GM12878 (cell line): ENCODE measurements at regions not wholly inside any gene's neighbourhood (a gene's known extent, or its start where the extent isn't known, plus 50 kb on each side); places are given as distances from the start of the nearest gene placed in this dataset.

Experiments used
- BHLHE40 ChIP-seq, 2 experiments: fragments of 450-650 bp in 1 of 2; IDR thresholded peaks; 2 replicates each; pipeline ENCODE4 v1.6.1; 2011 to 2017; ENCODE audit warnings: low read depth in 2 of 2, borderline replicate concordance in 1 of 2, improper control_type of control experiment in 1 of 2, low read length in 1 of 2, mild to moderate bottlenecking in 1 of 2
- BMI1 ChIP-seq: fragments of 450-650 bp; IDR thresholded peaks from 2 replicates; pipeline ENCODE4 v1.6.1; 2016; ENCODE audit warnings: mild to moderate bottlenecking, moderate library complexity, borderline replicate concordance
- EED ChIP-seq: sonication (generic); IDR thresholded peaks from 2 replicates; pipeline ENCODE4 v1.6.1; 2016; ENCODE audit warnings: antibody characterized with exemption, low read depth
- EGR1 ChIP-seq, 2 experiments: IDR thresholded peaks; 1 replicate in 1 of 2; 2 replicates in 1 of 2; pipeline ENCODE4 v1.6.1; 2011 to 2012; ENCODE audit warnings: low read depth in 2 of 2, low read length in 2 of 2, borderline replicate concordance in 1 of 2, mild to moderate bottlenecking in 1 of 2, moderate library complexity in 1 of 2
- SP1 ChIP-seq: IDR thresholded peaks from one replicate; pipeline ENCODE4 v1.6.1; 2011; ENCODE audit warnings: low read depth, low read length
- STAT1 ChIP-seq: fragments of 450-650 bp; conservative IDR thresholded peaks from 2 replicates; pipeline ENCODE4 v1.6.1; 2014; ENCODE audit warnings: antibody characterized with exemption, mild to moderate bottlenecking
- TF ChIP-seq, protein P1 (sequence below): fragments of 450-650 bp; IDR thresholded peaks from 2 replicates; pipeline ENCODE4 v1.6.1; 2017; ENCODE audit warnings: low read depth, mild to moderate bottlenecking, moderate library complexity
- TF ChIP-seq, protein P2 (sequence below): fragments of 450-650 bp; formaldehyde crosslinking; IDR thresholded peaks from 2 replicates; pipeline ENCODE4 v1.5.0; 2022; ENCODE audit warnings: mild to moderate bottlenecking, missing genetic modification characterization
- TF ChIP-seq, protein P3 (sequence below): fragments of 150-350 bp; IDR thresholded peaks from 2 replicates; pipeline ENCODE4 v1.6.1; 2014; ENCODE audit warnings: mild to moderate bottlenecking, low read depth, low read length
- TF ChIP-seq, protein P4 (sequence below), 3 experiments: IDR thresholded peaks in 2 of 3; conservative IDR thresholded peaks in 1 of 3; 2 replicates each; pipeline ENCODE4 v1.5.1; 2011; ENCODE audit warnings: low read depth in 3 of 3, low read length in 3 of 3, mild to moderate bottlenecking in 3 of 3, control low read depth in 2 of 3, moderate library complexity in 2 of 3, inconsistent platforms in 1 of 3, mixed read lengths in 1 of 3; ENCODE audit not compliant: control insufficient read depth in 2 of 3, insufficient read depth in 1 of 3; ENCODE audit errors: extremely low read depth in 1 of 3

DNA sequence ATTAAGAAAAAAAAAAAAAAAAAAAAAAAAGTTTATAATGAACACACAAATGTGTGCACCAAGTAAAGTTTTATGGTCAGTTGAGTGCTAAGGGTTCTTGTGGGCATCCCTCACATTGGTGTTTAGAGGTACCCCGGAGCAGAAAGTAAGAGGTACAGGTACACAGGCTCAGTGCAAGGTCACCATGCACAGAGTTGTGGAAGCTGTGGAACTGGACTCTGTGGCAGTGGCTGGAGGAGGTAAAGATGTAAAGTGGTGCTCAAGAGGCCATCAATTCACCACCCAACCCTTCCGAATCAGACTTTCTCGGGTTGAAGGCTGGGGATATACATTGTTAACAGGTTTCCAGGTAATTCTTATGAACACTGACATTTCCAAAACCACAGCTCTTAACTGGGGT, 83.6 kb upstream of the FOXN2 start (continued):
- TF ChIP-seq, protein P1, sequence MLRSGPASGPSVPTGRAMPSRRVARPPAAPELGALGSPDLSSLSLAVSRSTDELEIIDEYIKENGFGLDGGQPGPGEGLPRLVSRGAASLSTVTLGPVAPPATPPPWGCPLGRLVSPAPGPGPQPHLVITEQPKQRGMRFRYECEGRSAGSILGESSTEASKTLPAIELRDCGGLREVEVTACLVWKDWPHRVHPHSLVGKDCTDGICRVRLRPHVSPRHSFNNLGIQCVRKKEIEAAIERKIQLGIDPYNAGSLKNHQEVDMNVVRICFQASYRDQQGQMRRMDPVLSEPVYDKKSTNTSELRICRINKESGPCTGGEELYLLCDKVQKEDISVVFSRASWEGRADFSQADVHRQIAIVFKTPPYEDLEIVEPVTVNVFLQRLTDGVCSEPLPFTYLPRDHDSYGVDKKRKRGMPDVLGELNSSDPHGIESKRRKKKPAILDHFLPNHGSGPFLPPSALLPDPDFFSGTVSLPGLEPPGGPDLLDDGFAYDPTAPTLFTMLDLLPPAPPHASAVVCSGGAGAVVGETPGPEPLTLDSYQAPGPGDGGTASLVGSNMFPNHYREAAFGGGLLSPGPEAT, result no peak
- no peak for TF ChIP-seq BHLHE40 (IDR thresholded peaks at IDR 0.05; ENCODE audit: borderline replicate concordance in 1 of 2, low read depth in 2 of 2, low read length in 1 of 2)
- TF ChIP-seq BMI1, result no peak
- TF ChIP-seq, protein P2, sequence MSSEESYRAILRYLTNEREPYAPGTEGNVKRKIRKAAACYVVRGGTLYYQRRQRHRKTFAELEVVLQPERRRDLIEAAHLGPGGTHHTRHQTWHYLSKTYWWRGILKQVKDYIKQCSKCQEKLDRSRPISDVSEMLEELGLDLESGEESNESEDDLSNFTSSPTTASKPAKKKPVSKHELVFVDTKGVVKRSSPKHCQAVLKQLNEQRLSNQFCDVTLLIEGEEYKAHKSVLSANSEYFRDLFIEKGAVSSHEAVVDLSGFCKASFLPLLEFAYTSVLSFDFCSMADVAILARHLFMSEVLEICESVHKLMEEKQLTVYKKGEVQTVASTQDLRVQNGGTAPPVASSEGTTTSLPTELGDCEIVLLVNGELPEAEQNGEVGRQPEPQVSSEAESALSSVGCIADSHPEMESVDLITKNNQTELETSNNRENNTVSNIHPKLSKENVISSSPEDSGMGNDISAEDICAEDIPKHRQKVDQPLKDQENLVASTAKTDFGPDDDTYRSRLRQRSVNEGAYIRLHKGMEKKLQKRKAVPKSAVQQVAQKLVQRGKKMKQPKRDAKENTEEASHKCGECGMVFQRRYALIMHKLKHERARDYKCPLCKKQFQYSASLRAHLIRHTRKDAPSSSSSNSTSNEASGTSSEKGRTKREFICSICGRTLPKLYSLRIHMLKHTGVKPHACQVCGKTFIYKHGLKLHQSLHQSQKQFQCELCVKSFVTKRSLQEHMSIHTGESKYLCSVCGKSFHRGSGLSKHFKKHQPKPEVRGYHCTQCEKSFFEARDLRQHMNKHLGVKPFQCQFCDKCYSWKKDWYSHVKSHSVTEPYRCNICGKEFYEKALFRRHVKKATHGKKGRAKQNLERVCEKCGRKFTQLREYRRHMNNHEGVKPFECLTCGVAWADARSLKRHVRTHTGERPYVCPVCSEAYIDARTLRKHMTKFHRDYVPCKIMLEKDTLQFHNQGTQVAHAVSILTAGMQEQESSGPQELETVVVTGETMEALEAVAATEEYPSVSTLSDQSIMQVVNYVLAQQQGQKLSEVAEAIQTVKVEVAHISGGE (CRISPR knock-in tag), result no peak
- TF ChIP-seq EGR1 (IDR thresholded peaks at IDR 0.05; ENCODE audit: borderline replicate concordance in 1 of 2, low read depth in 2 of 2, low read length in 2 of 2), result no peak
- TF ChIP-seq STAT1, result no peak
- no peak for TF ChIP-seq SP1
- TF ChIP-seq, protein P3, sequence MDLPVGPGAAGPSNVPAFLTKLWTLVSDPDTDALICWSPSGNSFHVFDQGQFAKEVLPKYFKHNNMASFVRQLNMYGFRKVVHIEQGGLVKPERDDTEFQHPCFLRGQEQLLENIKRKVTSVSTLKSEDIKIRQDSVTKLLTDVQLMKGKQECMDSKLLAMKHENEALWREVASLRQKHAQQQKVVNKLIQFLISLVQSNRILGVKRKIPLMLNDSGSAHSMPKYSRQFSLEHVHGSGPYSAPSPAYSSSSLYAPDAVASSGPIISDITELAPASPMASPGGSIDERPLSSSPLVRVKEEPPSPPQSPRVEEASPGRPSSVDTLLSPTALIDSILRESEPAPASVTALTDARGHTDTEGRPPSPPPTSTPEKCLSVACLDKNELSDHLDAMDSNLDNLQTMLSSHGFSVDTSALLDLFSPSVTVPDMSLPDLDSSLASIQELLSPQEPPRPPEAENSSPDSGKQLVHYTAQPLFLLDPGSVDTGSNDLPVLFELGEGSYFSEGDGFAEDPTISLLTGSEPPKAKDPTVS, result no peak
- TF ChIP-seq EED, result no peak
- TF ChIP-seq, protein P4, sequence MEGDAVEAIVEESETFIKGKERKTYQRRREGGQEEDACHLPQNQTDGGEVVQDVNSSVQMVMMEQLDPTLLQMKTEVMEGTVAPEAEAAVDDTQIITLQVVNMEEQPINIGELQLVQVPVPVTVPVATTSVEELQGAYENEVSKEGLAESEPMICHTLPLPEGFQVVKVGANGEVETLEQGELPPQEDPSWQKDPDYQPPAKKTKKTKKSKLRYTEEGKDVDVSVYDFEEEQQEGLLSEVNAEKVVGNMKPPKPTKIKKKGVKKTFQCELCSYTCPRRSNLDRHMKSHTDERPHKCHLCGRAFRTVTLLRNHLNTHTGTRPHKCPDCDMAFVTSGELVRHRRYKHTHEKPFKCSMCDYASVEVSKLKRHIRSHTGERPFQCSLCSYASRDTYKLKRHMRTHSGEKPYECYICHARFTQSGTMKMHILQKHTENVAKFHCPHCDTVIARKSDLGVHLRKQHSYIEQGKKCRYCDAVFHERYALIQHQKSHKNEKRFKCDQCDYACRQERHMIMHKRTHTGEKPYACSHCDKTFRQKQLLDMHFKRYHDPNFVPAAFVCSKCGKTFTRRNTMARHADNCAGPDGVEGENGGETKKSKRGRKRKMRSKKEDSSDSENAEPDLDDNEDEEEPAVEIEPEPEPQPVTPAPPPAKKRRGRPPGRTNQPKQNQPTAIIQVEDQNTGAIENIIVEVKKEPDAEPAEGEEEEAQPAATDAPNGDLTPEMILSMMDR (IDR thresholded peaks at IDR 0.05 in 2 of 3, conservative IDR thresholded peaks at IDR 0.05 in 1 of 3; ENCODE audit: control insufficient read depth in 2 of 3, extremely low read depth in 1 of 3, insufficient read depth in 1 of 3, low read depth in 3 of 3, low read length in 3 of 3), result no peak
